Globus pallidus (tissue), 1 donor: ENCODE measurements at regions not wholly inside any gene's neighbourhood (a gene's known extent, or its start where the extent isn't known, plus 50 kb on each side); places are given as distances from the start of the nearest gene placed in this dataset.

Experiments used
- DNase-seq: peaks from one replicate; pipeline ENCODE4 v3.0.0-alpha.2; 2015; ENCODE audit warnings: low spot score

DNA sequence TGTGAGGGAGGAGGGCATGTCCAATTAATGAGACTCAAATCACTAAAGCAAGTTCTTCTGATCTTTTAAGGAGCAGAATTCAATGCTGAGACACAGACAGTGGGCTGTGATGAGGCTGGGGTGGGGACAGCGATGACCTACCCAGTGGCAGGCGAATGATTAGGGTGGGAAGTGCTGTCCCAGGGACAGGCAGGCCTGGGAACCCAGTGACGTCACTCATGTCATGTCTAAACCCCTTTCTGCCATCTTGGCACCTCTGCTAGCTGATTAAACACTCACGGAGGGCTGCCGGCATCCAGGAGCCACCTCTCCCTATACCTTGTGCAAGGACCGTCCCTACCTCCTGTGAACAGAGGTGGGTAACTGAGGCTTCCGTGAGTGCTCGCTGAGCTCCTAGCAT is 1235.2 kb downstream of the TBC1D22A start:
- DNase-seq, result no peak

GRCh38 chr22:47997052-47997590 is 1234.7 kb downstream of the TBC1D22A start:
- no peak for DNase-seq

- no peak for DNase-seq
Observed at GRCh38 chr22:47996446-47996857, 1234.0 kb downstream of the TBC1D22A start.

DNA sequence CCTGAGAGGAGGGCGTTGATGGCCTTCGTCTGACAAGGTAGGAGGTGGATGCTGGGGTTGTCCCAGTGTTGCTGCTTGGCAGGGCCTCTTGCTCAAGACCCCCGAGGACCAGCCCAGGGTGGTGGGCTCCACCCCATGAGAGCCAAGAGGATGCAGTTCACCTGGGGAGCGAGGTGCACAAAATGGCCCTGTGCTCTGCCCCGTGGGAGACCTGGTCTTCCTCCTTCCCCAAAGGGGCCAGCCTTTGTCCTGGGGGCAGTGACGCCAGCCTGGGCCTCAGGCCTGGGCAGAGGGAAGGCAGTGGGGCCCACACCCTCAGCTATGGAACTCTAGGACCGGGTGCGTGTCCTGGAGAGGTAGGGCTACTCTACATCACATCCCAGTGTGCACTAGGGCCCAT is 1233.3 kb downstream of the TBC1D22A start:
- no peak for DNase-seq

DNA sequence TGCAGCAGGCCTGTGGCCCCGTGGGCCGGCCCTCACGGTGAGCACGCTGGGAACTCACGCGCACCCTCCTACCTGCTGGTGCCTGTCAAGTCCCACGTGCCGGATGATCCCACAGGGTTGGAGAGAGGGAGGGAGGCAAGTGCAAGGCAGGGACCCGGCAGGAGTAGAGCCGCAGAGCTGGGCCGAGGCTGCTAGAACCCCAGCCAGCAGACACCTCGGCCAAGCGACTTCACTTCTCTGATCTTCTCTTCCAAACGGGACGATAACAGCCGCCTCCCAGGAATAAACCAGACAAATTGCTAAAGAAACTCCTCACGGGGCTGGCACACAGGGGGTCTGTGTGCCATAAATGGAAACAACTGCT is 1232.8 kb downstream of the TBC1D22A start:
- DNase-seq, result no peak

- DNase-seq, result no peak
Observed at GRCh38 chr22:47994601-47995263, 1232.3 kb downstream of the TBC1D22A start.

GRCh38 chr22:47994045-47994444 is 1231.6 kb downstream of the TBC1D22A start:
- DNase-seq, result no peak

DNA sequence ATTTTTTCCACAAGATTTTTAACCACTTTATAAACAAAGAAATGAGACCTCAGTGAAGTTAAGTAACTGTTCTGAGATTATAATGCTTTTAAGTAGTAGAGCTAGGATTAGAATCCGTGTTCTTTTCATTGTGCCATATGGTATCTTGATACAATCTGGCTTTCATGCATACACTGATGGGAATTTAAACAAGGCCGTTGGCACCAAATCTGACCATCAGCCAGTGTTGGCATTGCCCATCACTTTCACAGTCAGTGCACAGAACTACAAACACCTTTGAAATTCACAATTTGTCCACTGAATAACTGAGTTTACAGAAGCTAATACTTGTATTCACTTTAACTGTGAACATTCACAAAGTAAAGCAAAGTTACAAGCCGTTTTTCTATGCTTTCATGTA is 1228.0 kb downstream of the TBC1D22A start:
- no peak for DNase-seq

DNA sequence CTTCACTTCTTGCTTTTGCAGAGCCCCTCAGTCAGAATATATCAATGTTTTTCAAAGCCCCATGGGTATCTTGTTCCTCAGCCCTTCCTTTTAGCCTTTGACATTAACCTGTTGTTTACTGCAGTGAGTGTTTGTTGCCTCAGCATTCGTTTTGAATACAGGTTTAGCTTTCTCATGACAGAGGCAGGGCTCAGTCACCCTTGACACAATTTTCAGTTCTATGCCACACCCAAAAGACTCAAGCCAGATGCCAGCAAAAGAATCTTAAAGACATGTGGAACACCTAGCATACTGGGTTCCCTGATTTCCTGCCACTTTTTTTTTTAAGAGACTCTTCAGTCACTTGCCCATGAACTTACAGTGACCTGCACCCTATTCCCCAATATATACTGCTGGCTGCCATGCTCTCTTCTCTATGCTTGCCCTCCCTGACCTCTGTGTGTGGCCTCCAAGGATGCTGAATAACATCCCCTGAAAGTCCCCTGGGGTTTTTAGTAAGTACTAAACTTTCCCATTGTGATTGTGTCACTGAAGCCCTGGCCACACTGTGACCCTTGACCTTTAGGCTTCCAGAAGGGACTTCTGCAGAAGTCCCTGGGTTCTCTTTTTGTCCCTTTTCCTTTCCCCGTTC is 1225.5 kb downstream of the TBC1D22A start:
- no peak for DNase-seq

DNA sequence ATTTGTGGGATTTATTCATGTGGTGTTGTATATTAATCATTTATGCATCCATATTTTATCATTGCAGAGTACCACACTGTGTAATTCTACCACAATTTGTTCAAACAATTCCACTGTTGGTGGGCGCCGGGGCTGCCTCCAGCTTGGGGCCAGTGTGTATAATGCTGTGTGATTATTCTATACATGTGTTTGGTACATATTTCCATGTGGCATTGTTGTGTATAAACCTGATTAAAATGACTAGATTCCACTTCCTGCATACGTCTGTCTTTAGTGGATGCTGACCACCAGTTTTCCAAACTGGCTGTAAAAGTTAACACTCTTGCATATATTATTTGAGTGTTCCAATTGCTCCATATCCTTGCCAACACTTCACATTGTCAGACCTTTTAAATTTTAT is 1213.8 kb downstream of the TBC1D22A start:
- DNase-seq, result no peak

DNA sequence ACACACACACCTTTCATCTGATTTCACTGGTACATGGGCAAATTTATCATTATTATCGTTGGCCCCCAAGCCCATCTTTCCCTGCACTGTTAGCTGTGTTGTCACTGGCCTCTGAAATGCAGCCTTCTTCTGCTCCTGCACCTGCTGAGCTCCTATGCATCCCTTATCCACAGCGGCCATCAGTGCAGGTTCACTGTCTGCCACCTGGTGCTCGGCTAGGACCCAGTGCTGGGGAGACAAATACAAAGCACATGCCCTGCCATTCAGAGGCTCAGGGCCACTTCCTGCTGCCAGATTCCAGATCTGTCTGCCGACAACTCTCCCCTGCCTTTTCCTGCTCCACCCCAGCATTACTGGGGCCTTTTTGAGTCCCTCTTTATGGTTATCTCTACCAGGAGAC is 1205.4 kb downstream of the TBC1D22A start:
- DNase-seq, result no peak

DNA sequence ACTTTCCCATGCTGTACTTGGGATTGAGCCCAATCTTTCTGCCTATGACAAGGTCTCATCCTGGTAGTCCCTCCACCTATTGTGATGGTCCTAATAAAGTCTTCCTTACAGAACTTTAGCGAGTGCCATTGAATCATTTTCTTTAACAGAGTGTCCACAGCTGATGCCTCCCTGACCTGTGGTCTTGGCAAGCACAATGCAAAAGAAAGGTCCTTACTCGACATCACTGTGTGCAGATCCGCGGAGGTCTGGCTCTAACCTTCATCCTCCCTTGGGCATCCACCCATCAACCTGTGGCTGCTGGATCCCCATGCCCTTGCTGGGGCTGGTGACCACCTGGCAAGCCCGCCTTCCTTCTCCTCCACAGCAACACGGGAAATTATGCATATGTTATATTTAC is 1203.9 kb downstream of the TBC1D22A start:
- no peak for DNase-seq

DNA sequence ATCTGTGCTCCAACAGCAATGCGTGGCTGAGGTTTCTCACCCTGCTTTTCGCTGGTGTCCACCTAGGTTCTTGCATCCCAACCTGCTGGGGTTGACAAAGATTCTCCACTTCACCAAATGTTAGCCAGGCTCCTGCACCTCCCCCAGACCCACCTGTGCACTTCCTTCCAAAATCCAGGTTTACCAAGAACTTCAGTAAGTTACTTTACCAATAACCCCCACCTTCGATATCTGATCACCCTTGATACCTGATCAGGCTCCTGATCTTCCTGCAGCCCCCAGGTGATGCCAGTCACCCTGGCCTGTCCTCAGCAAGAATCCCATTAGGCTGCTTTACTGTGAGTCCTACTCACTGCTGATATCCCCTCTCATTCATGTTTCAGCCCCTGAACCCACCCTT is 1203.4 kb downstream of the TBC1D22A start:
- DNase-seq, result no peak

- DNase-seq, result no peak
Observed at GRCh38 chr22:47965066-47965465, 1202.6 kb downstream of the TBC1D22A start.

DNA sequence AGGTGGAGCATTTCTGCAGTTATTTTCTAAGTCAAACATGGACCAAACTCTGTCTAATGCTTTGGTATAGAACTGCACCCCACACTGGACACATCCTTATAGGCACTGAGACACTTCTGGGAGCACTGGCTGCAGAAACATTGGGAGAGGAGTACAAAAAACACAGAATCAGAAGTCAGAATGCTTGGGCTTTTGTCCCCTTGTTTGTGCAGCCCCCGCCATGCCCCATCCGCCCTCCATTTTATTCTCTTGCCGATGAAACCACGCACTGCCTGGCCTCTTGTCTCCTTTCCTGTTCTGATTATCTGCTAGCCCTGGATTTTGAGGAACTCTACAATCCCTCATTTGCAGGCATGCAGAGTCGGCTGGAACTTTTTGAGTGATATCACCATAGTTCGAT is 1201.2 kb downstream of the TBC1D22A start:
- no peak for DNase-seq

DNA sequence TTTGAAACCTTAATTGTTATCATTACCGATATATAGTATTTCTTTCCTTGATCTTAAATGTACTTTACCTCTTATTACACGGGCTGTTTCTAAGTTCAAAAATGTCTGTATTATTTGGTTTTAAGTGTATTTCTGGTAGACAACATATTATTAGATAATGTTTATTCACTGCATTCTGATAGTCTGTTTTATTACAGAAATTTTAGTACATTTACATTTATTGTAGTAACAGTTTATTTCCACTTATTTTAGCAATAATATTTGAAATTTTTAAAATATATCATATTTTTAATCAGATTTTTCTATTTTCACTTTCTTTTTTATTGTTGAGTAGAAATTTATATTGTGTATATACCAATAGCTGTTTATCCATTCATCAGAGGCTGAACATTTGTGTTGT is 1195.2 kb downstream of the TBC1D22A start:
- no peak for DNase-seq

DNA sequence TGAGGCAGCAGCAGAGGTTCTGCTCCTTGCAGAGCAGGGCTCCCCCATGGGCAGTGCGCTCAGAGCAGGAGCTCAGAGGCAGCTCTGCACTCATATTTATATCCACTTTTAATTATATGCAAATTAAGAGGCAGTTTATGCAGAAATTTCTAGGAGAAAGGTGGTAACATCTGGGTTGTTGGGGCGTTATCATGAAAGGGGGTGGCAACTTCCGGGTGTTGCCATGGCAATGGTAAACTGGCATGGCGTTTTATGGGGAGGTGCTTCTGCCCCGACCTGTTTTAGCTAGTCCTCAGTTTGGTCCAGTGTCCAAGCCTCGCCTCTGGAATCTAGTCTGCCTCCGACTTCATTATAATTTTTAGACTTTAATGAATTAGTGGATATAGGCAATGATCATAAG is 1191.7 kb downstream of the TBC1D22A start:
- no peak for DNase-seq

GRCh38 chr22:47944941-47945340 is 1182.5 kb downstream of the TBC1D22A start:
- no peak for DNase-seq

DNA sequence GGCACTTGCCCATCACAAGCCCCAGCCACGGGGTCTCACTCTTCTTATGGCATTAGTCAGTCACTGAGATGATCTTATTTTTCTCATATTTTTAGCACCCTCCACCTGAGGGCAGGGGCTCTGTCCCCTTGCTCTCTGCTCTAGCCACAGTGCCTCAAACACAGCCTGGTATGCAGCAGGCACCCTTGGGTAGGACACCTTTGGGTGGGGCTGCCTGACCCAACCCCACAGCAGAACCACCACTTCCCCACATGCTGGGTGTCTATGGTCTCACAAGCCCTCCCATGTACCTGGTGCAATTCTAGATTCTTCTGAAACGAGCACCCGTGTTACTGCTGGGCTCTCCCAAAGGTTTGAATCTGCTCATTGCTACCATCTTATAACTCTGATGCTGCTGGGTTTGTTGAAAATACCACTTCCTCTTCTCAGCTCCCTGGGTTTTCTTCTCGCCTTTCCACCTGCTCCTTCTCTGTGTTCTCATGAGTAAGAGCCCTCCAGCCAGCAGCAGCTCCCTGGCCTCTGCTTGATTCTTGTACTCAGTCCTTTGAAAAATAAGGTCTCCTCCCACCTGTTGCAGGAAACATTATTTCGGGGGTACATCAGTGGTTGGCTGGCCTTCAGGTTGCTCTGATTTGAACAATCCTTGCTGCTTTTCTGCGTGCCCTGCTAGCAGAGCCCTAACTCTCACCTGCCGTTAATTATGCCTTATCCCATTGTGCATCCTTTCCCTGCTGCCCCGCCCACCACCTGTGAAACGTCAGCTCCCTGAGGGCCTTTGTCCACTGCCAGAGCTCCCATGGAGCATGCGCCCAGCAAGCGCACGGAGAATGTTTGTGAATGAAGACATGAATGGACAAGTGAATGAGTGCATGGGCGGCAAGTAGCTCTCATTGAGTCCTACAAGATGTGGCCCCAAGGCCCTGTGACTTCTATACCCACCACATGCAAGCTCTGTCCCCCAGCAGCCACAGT is 1181.6 kb downstream of the TBC1D22A start:
- DNase-seq, result no peak

DNA sequence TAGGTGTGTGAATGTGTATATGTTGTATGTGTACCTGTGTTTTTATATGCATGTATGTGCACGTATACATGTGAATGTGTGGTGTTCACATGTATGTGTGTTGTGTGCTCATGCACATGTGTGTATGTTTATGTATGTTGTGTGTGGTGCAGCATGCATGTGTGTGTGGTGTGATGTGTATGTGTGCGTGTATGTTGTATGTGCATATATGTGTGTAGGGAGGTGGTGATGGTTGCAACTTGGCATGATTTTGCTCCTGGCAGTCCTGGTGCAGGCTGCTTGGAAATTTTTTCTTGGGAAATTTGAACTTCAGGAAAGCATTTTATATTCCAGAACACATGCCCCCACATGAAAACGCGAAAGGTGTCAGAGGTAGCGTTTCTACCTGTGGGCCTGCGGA is 1177.8 kb downstream of the TBC1D22A start:
- no peak for DNase-seq

DNA sequence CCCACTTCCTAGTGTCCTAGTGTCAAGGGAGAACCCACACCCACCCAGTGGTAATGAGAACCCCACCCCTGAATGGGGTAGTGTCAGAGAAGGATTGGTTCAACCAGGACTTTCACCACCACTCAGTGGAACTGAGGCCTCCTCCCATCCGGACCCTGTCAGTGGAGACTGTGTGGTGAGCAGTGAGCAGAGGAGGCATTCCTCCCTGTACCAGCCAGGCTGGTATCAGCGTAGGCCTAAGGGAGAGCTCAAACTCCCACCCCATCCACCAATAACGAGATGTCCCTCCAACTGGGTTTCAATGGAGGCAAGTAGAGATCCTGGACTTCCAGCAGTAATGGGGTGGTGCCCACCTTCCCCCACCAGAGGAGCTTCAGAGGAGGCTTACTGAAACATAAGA is 1171.4 kb downstream of the TBC1D22A start:
- no peak for DNase-seq

- no peak for DNase-seq
Observed at GRCh38 chr22:47933226-47933625, 1170.8 kb downstream of the TBC1D22A start.
